Smooth muscle cell (in vitro differentiated cells): ENCODE measurements at regions not wholly inside any gene's neighbourhood (a gene's known extent, or its start where the extent isn't known, plus 50 kb on each side); places are given as distances from the start of the nearest gene placed in this dataset. TPM values are rescaled to one million over a fixed set of nuclear protein-coding genes. Genes with fewer than 3 reads are reported as not detected.

Experiments
- small RNA-seq: library from RNA; depleted of rRNA; stranded (forward); fragments of <200 nt; gene quantifications from one replicate; pipeline ENCODE3, GENCODE V24; 2014

Small RNAs in the stretch of these regions (small RNA-seq; reads per million reads assigned to genes)
- gene RF00019 (not detected), gene RF00402 (not detected), gene RNA5SP461 (not detected), gene RNU6-655P (not detected)
